WTC11 (cell line): ENCODE measurements at regions not wholly inside any gene's neighbourhood (a gene's known extent, or its start where the extent isn't known, plus 50 kb on each side); places are given as distances from the start of the nearest gene placed in this dataset.

Experiments
- ATAC-seq: fragments of 200-7000 bp; cut with Tn5 transposase; 2 replicates; pipeline ENCODE4 v1.10.0; 2021; ENCODE audit warnings: mild to moderate bottlenecking, moderate library complexity
- CTCF ChIA-PET: fragments of 300-600 bp; sonication (Branson Sonifier 250); formaldehyde crosslinking; loops from one replicate; lab custom pipeline; 2021; ENCODE audit warnings: antibody characterized with exemption; lab: Charles Lee
- POLR2A ChIA-PET: fragments of 350-600 bp; sonication (Branson Sonifier 250); formaldehyde crosslinking; loops from one replicate; lab custom pipeline; 2021; ENCODE audit warnings: antibody characterized with exemption; lab: Charles Lee
- DNase-seq: peaks from one replicate; pipeline ENCODE4 v3.0.0; 2021; ENCODE audit warnings: low spot score
- H3K27ac Mint-ChIP-seq: 2 replicates; pipeline ENCODE4 v1.8.0; 2021; ENCODE audit warnings: mixed read lengths
- H3K27me3 Mint-ChIP-seq: 2 replicates; pipeline ENCODE4 v1.8.0; 2021; ENCODE audit warnings: low read depth, mild to moderate bottlenecking, moderate library complexity, mixed read lengths
- H3K36me3 Mint-ChIP-seq: 2 replicates; pipeline ENCODE4 v1.8.0; 2021; ENCODE audit warnings: mixed read lengths
- H3K4me1 Mint-ChIP-seq: 2 replicates; pipeline ENCODE4 v1.8.0; 2022; ENCODE audit warnings: mixed read lengths
- H3K4me3 Mint-ChIP-seq: 2 replicates; pipeline ENCODE4 v1.8.0; 2021; ENCODE audit warnings: mild to moderate bottlenecking, moderate library complexity, mixed read lengths
- H3K9me3 Mint-ChIP-seq: 2 replicates; pipeline ENCODE4 v1.8.0; 2021; ENCODE audit warnings: mixed read lengths
- FOXJ3 ChIP-seq: sonication (generic); formaldehyde crosslinking; IDR thresholded peaks from 2 replicates; pipeline ENCODE4 v1.9.0; 2021; ENCODE audit warnings: missing genetic modification reagents, mild to moderate bottlenecking, borderline replicate concordance
- NFYB ChIP-seq: sonication (generic); formaldehyde crosslinking; conservative IDR thresholded peaks from 2 replicates; pipeline ENCODE4 v1.8.0; 2022; ENCODE audit warnings: low read depth, missing genetic modification reagents
- NR2C2 ChIP-seq: sonication (generic); formaldehyde crosslinking; IDR thresholded peaks from 2 replicates; pipeline ENCODE4 v1.8.0; 2022; ENCODE audit warnings: mild to moderate bottlenecking, missing genetic modification reagents
- TP53 ChIP-seq: sonication (generic); formaldehyde crosslinking; IDR thresholded peaks from 2 replicates; pipeline ENCODE4 v1.8.1; 2023; ENCODE audit warnings: mild to moderate bottlenecking, missing genetic modification reagents
- ZNF138 ChIP-seq: sonication (generic); formaldehyde crosslinking; conservative IDR thresholded peaks from 2 replicates; pipeline ENCODE4 v1.8.1; 2022; ENCODE audit warnings: mild to moderate bottlenecking, moderate library complexity, missing genetic modification reagents
- ZNF317 ChIP-seq: sonication (generic); formaldehyde crosslinking; IDR thresholded peaks from 2 replicates; pipeline ENCODE4 v1.8.1; 2023; ENCODE audit warnings: low read depth, mild to moderate bottlenecking, moderate library complexity, missing genetic modification reagents, borderline replicate concordance
- TF ChIP-seq, protein P1 (sequence below): fragments of 250-450 bp; sonication (Bioruptor Pico); IDR thresholded peaks from 2 replicates; pipeline ENCODE4 v1.9.0; 2021; ENCODE audit warnings: mild to moderate bottlenecking, borderline replicate concordance
- TF ChIP-seq, protein P2 (sequence below): fragments of 250-450 bp; sonication (Bioruptor Pico); IDR thresholded peaks from 2 replicates; pipeline ENCODE4 v2.1.2; 2022; ENCODE audit warnings: mild to moderate bottlenecking, moderate library complexity
- TF ChIP-seq, protein P3 (sequence below): sonication (generic); formaldehyde crosslinking; IDR thresholded peaks from 2 replicates; pipeline ENCODE4 v1.8.1; 2023; ENCODE audit warnings: mild to moderate bottlenecking, missing genetic modification reagents
- TF ChIP-seq, protein P4 (sequence below): sonication (generic); formaldehyde crosslinking; IDR thresholded peaks from 2 replicates; pipeline ENCODE4 v1.8.0; 2022; ENCODE audit warnings: mild to moderate bottlenecking, missing genetic modification reagents
- TF ChIP-seq, protein P5 (sequence below): sonication (generic); formaldehyde crosslinking; IDR thresholded peaks from 2 replicates; pipeline ENCODE4 v1.8.1; 2023; ENCODE audit warnings: mild to moderate bottlenecking, moderate library complexity, missing genetic modification reagents

DNA sequence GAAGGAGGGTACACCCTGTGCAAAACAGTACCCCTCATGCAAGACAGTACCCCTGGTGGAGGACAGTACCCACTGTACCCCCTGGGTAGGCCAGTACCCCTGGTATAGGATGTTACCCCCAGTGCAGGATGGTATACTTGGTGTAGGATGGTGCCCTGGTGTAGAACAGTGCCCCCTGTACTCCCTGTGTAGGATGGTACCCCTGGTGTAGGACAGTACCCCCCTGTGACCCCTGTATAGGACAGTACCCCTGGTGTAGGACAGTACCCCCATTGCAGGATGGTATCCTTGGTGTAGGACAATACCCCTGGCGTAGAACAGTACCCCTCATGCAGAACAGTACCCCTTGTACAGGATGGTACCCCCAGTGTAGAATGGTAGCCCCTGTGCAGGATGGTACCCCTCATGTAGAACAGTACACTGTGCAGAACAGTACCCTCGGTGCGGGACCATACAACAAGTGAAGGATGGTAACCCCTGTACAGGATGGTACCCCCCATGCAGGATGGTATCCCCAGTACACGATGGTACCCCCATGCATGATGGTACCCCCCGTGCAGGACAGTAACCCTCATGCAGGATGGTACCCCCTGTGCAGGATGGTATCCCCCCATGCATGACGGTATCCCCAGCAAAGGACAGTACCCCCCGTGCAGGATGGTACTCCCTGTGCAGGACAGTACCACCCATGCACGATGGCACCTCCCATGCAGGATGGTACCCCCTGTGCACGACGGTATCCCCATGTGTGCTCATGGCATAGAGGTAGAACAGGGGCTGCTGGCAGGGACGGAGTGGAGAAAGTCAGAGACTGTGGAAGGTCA is 248.0 kb downstream of the DCDC2C start (continued):
- TF ChIP-seq, protein P1, sequence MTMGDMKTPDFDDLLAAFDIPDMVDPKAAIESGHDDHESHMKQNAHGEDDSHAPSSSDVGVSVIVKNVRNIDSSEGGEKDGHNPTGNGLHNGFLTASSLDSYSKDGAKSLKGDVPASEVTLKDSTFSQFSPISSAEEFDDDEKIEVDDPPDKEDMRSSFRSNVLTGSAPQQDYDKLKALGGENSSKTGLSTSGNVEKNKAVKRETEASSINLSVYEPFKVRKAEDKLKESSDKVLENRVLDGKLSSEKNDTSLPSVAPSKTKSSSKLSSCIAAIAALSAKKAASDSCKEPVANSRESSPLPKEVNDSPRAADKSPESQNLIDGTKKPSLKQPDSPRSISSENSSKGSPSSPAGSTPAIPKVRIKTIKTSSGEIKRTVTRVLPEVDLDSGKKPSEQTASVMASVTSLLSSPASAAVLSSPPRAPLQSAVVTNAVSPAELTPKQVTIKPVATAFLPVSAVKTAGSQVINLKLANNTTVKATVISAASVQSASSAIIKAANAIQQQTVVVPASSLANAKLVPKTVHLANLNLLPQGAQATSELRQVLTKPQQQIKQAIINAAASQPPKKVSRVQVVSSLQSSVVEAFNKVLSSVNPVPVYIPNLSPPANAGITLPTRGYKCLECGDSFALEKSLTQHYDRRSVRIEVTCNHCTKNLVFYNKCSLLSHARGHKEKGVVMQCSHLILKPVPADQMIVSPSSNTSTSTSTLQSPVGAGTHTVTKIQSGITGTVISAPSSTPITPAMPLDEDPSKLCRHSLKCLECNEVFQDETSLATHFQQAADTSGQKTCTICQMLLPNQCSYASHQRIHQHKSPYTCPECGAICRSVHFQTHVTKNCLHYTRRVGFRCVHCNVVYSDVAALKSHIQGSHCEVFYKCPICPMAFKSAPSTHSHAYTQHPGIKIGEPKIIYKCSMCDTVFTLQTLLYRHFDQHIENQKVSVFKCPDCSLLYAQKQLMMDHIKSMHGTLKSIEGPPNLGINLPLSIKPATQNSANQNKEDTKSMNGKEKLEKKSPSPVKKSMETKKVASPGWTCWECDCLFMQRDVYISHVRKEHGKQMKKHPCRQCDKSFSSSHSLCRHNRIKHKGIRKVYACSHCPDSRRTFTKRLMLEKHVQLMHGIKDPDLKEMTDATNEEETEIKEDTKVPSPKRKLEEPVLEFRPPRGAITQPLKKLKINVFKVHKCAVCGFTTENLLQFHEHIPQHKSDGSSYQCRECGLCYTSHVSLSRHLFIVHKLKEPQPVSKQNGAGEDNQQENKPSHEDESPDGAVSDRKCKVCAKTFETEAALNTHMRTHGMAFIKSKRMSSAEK = no peak
- TF ChIP-seq NFYB (CRISPR knock-in tag) = no peak
- no peak for TF ChIP-seq TP53
- TF ChIP-seq, protein P2, sequence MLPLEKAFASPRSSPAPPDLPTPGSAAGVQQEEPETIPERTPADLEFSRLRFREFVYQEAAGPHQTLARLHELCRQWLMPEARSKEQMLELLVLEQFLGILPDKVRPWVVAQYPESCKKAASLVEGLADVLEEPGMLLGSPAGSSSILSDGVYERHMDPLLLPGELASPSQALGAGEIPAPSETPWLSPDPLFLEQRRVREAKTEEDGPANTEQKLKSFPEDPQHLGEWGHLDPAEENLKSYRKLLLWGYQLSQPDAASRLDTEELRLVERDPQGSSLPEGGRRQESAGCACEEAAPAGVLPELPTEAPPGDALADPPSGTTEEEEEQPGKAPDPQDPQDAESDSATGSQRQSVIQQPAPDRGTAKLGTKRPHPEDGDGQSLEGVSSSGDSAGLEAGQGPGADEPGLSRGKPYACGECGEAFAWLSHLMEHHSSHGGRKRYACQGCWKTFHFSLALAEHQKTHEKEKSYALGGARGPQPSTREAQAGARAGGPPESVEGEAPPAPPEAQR (CRISPR knock-in tag) = no peak
- TF ChIP-seq, protein P3, sequence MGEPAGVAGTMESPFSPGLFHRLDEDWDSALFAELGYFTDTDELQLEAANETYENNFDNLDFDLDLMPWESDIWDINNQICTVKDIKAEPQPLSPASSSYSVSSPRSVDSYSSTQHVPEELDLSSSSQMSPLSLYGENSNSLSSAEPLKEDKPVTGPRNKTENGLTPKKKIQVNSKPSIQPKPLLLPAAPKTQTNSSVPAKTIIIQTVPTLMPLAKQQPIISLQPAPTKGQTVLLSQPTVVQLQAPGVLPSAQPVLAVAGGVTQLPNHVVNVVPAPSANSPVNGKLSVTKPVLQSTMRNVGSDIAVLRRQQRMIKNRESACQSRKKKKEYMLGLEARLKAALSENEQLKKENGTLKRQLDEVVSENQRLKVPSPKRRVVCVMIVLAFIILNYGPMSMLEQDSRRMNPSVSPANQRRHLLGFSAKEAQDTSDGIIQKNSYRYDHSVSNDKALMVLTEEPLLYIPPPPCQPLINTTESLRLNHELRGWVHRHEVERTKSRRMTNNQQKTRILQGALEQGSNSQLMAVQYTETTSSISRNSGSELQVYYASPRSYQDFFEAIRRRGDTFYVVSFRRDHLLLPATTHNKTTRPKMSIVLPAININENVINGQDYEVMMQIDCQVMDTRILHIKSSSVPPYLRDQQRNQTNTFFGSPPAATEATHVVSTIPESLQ (CRISPR knock-in tag) = no peak

DNA sequence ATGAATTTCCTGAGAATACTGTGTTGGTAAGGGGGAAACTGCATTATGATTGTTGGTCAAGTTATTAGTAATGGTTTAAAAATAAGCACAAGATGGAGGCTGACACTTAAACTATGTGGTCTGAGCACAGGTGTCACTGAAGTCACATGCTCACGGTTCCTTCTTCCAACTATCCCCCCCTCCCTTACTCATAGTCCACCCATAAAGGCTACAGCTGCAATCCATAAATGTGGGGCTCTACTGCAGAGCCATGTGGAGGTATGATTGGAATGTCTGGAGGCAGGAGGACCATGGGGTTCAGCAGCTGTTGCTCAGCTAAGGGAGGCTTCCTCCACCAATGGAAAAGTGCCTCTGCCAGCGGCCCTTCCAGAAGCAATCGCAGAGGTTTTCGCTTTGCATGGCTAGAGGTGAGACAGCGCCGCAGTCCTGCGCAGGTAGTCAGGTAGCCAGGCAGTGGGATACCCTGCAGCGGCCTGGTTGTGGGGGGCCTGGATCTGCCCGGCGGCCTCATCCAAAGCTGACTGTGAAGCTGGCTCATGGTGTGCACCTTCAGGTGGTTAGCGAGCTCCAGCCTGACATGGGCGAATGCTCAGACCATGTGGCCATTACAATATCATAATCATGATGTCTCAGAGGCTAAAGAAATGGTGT is 249.6 kb downstream of the DCDC2C start:
- Mint-ChIP-seq H3K36me3 (peaks cover 71% of the 10 kb centered on the region), H3K4me1 (no peaks in the 10 kb centered on the region), H3K27me3 (peaks cover 16% of the 10 kb centered on the region), H3K9me3 (peaks cover 72% of the 10 kb centered on the region), H3K4me3 (no peak overlapping the region), H3K27ac (no peak overlapping the region)
- POLR2A ChIA-PET = no interaction called here
- DNase-seq (no peak), ATAC-seq (no peak)
- no peak for TF ChIP-seq FOXJ3
- no peak for TF ChIP-seq NR2C2
- TF ChIP-seq, protein P4, sequence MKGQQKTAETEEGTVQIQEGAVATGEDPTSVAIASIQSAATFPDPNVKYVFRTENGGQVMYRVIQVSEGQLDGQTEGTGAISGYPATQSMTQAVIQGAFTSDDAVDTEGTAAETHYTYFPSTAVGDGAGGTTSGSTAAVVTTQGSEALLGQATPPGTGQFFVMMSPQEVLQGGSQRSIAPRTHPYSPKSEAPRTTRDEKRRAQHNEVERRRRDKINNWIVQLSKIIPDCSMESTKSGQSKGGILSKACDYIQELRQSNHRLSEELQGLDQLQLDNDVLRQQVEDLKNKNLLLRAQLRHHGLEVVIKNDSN (CRISPR knock-in tag) = no peak
- no peak for TF ChIP-seq ZNF138 (CRISPR knock-in tag)
- TF ChIP-seq, all 79 proteins: peak for 0
- CTCF ChIA-PET = no interaction called here

DNA sequence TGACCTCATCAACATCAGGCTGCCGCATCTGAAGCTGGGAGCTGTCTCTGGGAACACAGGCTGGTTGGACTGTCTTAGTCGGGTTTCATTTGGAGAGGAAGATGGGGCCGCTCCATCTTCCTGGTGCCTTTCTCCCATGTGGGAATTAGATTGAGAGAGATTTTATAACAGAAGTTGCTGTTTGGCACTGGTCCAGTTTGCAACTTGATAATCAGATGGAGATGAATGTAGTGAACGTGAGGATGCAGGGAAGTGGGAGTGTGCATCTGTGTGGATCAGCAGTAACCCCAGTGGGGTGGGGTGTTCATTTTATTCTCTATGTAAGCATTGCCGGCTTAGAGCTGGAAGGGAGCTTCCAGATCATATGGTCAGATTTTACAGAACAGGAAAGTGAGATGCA is 250.9 kb downstream of the DCDC2C start:
- Mint-ChIP-seq H3K36me3 (peaks cover 61% of the 10 kb centered on the region), H3K4me1 (no peaks in the 10 kb centered on the region), H3K4me3 (no peak overlapping the region), H3K27ac (no peak overlapping the region), H3K9me3 (peaks cover 66% of the 10 kb centered on the region), H3K27me3 (peaks cover 12% of the 10 kb centered on the region)
- DNase-seq (no peak), ATAC-seq (no peak)
- ChIA-PET CTCF (no interaction called here), POLR2A (no interaction called here)
- TF ChIP-seq, protein P5, sequence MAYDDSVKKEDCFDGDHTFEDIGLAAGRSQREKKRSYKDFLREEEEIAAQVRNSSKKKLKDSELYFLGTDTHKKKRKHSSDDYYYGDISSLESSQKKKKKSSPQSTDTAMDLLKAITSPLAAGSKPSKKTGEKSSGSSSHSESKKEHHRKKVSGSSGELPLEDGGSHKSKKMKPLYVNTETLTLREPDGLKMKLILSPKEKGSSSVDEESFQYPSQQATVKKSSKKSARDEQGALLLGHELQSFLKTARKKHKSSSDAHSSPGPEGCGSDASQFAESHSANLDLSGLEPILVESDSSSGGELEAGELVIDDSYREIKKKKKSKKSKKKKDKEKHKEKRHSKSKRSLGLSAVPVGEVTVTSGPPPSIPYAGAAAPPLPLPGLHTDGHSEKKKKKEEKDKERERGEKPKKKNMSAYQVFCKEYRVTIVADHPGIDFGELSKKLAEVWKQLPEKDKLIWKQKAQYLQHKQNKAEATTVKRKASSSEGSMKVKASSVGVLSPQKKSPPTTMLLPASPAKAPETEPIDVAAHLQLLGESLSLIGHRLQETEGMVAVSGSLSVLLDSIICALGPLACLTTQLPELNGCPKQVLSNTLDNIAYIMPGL (CRISPR knock-in tag) = no peak
- TF ChIP-seq ZNF317 (CRISPR knock-in tag) = no peak
